Kidney (tissue), 13 donors: ENCODE measurements at regions not wholly inside any gene's neighbourhood (a gene's known extent, or its start where the extent isn't known, plus 50 kb on each side); places are given as distances from the start of the nearest gene placed in this dataset.

Source experiments
- DNase-seq, 5 donors: peaks; one replicate each; pipeline ENCODE4 v3.0.0-alpha.2; 2013 to 2020
- FAIRE-seq: peaks from 2 replicates; lab custom pipeline; 2012; peaks lifted over from hg19 to GRCh38; lab: Jason Lieb, UNC
- H3K27ac ChIP-seq, 2 donors: one replicate each; pipeline ENCODE4 v1.7.0; 2013; ENCODE audit warnings: low read depth in 2 of 2, low read length in 2 of 2, inconsistent platforms in 1 of 2
- H3K27me3 ChIP-seq: one replicate; pipeline ENCODE4 v1.7.1; 2013; ENCODE audit warnings: low read length, inconsistent platforms; ENCODE audit not compliant: control insufficient read depth, insufficient read depth
- H3K36me3 ChIP-seq, 3 donors: one replicate each; pipeline versions ENCODE4 v1.7.0 to v1.7.1; 2013; ENCODE audit warnings: low read length in 3 of 3, control low read depth in 1 of 3, inconsistent platforms in 1 of 3; ENCODE audit not compliant: insufficient read depth in 3 of 3, control insufficient read depth in 2 of 3
- H3K4me1 ChIP-seq, 3 donors: one replicate each; pipeline versions ENCODE4 v1.7.0 to v1.7.1; 2013; ENCODE audit warnings: low read length in 3 of 3, inconsistent platforms in 1 of 3, low read depth in 1 of 3; ENCODE audit not compliant: control insufficient read depth in 2 of 3, insufficient read depth in 2 of 3
- H3K4me3 ChIP-seq, 3 donors: one replicate each; pipeline versions ENCODE4 v1.7.0 to v1.8.1; 2013; ENCODE audit warnings: low read length in 3 of 3, control low read depth in 1 of 3, inconsistent platforms in 1 of 3
- H3K9ac ChIP-seq, 3 donors: one replicate each; pipeline versions ENCODE4 v1.7.0 to v1.7.1; 2013; ENCODE audit warnings: low read length in 3 of 3, control low read depth in 1 of 3, inconsistent platforms in 1 of 3
- H3K9me3 ChIP-seq, 3 donors: one replicate each; pipeline versions ENCODE4 v1.7.0 to v1.7.1; 2013; ENCODE audit warnings: low read length in 3 of 3, control low read depth in 1 of 3, inconsistent platforms in 1 of 3; ENCODE audit not compliant: control insufficient read depth in 2 of 3, insufficient read depth in 1 of 3
- intact Hi-C: fragments of 100-400 bp; cut with DNase I; formaldehyde crosslinking; loops from one replicate; pipeline ENCODE4 v1.11.1; 2022
- TF ChIP-seq, protein P1 (sequence below): IDR thresholded peaks from 3 replicates; pipeline ENCODE4 v1.5.1; 2012; ENCODE audit warnings: mild to moderate bottlenecking, moderate library complexity, borderline replicate concordance; ENCODE audit not compliant: insufficient read depth; ENCODE audit errors: extremely low read depth
- donor health status: control.
- donor health status: control.
- donor health status: control.
- donor health status: control.
- donor health status: control.
- donor health status: DM: yes; HTN: yes; CAD: no.
- donor health status: Normal renal cell carcinoma (clear cell type).

DNA sequence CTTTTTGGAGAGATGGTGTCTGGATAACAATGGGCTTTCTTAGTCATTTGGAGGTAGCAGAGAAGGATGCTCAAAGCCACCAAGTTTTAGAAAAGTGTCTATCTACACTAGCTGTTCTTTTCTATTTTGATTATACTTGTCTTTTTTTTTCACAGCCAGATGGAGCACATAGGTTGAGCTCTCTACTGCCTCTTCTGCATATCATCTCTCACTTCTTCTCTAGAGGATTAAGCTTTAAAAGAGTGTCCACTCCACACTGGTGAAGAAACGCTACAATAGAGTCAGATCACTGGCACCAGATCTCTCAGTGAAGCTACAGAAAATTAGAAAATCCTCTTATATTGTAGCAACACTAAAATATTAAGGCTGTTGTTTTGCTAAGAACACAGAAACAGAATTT, 145.3 kb upstream of the MBNL1 start:
- no peak overlapping the region for H3K27ac ChIP-seq
- no peak overlapping the region for H3K4me3 ChIP-seq
- no peaks in the 10 kb centered on the region for H3K27me3 ChIP-seq
- TF ChIP-seq, protein P1, sequence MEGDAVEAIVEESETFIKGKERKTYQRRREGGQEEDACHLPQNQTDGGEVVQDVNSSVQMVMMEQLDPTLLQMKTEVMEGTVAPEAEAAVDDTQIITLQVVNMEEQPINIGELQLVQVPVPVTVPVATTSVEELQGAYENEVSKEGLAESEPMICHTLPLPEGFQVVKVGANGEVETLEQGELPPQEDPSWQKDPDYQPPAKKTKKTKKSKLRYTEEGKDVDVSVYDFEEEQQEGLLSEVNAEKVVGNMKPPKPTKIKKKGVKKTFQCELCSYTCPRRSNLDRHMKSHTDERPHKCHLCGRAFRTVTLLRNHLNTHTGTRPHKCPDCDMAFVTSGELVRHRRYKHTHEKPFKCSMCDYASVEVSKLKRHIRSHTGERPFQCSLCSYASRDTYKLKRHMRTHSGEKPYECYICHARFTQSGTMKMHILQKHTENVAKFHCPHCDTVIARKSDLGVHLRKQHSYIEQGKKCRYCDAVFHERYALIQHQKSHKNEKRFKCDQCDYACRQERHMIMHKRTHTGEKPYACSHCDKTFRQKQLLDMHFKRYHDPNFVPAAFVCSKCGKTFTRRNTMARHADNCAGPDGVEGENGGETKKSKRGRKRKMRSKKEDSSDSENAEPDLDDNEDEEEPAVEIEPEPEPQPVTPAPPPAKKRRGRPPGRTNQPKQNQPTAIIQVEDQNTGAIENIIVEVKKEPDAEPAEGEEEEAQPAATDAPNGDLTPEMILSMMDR, result no peak
- intact Hi-C loops, result no loop called here
- DNase-seq (no peak), FAIRE-seq (no peak)
- H3K9me3 ChIP-seq, result no peaks in the 10 kb centered on the region
- H3K9ac ChIP-seq, result no peak overlapping the region
- H3K36me3 ChIP-seq, result no peaks in the 10 kb centered on the region
- H3K4me1 ChIP-seq, result no peaks in the 10 kb centered on the region

DNA sequence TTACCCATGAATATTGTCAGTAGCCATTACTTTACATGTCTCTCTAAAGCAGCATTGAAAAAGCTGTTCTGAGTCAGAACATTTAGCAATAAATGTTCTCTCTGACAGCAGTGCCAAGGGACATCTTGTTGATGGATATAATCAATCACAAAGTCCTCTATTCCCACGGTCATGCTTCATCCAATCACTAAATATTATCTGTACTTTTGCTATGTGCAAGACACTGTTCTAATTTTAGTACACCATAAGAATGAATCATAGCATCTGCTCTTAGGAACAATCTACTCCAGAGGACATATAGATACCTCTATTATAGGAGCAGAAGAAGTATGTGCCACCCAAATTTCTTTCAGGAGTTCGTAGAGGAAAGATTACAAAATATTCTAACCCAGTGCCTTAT, 142.5 kb upstream of the MBNL1 start:
- Histone ChIP-seq H3K27me3 (no peaks in the 10 kb centered on the region), H3K36me3 (no peaks in the 10 kb centered on the region), H3K4me3 (no peak overlapping the region), H3K27ac (no peak overlapping the region), H3K9ac (no peak overlapping the region), H3K4me1 (no peaks in the 10 kb centered on the region), H3K9me3 (no peaks in the 10 kb centered on the region)
- intact Hi-C loops, result no loop called here
- FAIRE-seq, result no peak
- DNase-seq, result no peak
- TF ChIP-seq, protein P1, result no peak

DNA sequence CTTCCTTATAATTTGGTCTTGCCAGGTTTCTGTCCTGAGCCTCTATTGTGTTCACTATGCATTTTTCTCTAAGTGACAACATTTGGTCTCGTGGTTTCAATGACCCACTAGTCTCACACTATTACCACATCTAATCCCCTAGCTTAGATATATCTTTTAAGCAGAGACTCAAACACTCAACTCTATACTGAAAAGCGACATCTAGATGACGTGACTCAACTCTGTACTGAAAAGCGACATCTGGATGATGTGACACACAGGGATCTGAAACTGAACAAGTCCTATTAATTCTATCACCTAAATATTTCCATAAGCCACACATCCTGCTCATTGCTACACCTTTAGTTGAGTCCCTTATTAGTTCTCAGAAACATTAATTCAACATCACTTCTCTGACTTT, 141.7 kb upstream of the MBNL1 start:
- intact Hi-C loops, result no loop called here
- H3K9me3 ChIP-seq, result no peaks in the 10 kb centered on the region
- no peaks in the 10 kb centered on the region for H3K27me3 ChIP-seq
- FAIRE-seq (no peak), DNase-seq (no peak)
- H3K4me3 ChIP-seq, result no peak overlapping the region
- no peak overlapping the region for H3K9ac ChIP-seq
- no peaks in the 10 kb centered on the region for H3K4me1 ChIP-seq
- no peaks in the 10 kb centered on the region for H3K36me3 ChIP-seq
- no peak overlapping the region for H3K27ac ChIP-seq
- TF ChIP-seq, protein P1, result no peak

DNA sequence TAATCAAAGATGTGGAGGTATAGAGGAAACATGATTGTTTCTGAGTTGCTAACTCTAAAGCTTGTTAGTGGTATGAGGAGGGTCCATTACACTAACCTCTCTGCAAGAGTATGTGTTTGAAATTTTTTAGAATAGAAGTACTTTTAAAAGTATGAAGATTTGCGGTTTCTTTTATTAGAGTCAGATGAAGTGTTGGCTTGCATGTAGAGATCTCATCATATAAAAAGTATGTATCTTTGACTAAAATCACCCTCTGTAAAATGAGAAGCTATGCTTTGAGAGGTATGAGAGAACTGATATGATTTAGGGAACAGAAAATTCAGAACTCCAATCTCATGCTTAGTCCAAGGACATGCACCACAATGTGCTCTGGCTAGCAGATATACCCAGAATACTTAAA, 140.4 kb upstream of the MBNL1 start:
- no peak for DNase-seq
- FAIRE-seq, result no peak
- Histone ChIP-seq H3K36me3 (no peaks in the 10 kb centered on the region), H3K9ac (no peak overlapping the region), H3K27me3 (no peaks in the 10 kb centered on the region), H3K4me1 (no peaks in the 10 kb centered on the region), H3K4me3 (no peak overlapping the region), H3K9me3 (no peaks in the 10 kb centered on the region), H3K27ac (no peak overlapping the region)
- intact Hi-C loops, result no loop called here
- TF ChIP-seq, protein P1, result no peak
